ENCODE measurements at regions not wholly inside any gene's neighbourhood (a gene's known extent, or its start where the extent isn't known, plus 50 kb on each side); places are given as distances from the start of the nearest gene placed in this dataset.

DNA sequence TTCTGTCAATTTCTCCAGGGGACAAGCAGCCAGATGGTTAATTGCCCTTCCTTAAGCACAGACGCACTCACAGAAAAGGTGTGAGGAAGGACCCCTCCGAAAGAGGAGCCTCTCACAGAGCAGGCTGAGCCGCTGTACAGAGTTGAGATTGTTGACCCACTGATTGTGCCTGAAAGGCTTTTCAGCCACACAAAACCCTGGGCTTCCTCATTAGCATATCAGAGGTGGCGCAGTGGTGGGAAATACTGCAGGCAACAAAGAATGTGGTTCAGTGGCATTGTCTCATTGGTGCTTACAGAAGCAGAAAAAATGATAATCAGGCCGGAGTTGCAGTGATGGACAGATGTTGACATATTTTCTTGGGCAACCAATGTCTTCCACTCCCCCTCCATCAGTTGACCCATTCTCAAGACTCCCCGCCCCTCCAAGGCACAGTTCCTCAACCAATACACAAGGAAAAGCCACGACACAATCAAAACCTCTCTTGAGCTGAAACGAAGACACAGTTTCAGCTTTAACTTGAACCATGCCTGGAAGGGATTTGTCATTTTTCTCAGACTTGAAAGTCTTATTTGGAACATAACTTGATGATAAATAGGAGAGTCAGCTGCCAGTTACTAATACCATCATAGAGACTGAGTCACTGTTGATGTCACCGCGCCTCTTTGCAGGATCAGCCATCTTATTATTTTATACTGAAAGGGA is 53.1 kb downstream of the ATXN3L start:
- ATAC-seq, result no peak
- H3K4me3 ChIP-seq (ENCODE audit: low read depth in 2 of 2, low read length in 2 of 2), result no peak overlapping the region
- in situ Hi-C loops (cut with HindIII; ENCODE audit: low pct_unique_long_range_greater_than_20kb, low sequenced_read_pairs), result no loop called here
- intact Hi-C loops (cut with micrococcal nuclease; ENCODE audit: unreplicated experiment), result no loop called here
- DNase-seq (ENCODE audit: low read depth, low spot score), result no peak
- ChIA-PET CTCF (no interaction called here), POLR2A (no interaction called here)
- no peaks in the 10 kb centered on the region for H3K9me3 ChIP-seq (ENCODE audit: control insufficient read depth, insufficient read depth, low read depth, low read length)
- BruUV-seq (replicated peaks), result no TSS peak
- no peak overlapping the region for H3K27ac ChIP-seq (ENCODE audit: low read length)
- no peaks in the 10 kb centered on the region for H3K27me3 ChIP-seq (ENCODE audit: control insufficient read depth, insufficient read depth, low read length)
- TF ChIP-seq, protein P1, sequence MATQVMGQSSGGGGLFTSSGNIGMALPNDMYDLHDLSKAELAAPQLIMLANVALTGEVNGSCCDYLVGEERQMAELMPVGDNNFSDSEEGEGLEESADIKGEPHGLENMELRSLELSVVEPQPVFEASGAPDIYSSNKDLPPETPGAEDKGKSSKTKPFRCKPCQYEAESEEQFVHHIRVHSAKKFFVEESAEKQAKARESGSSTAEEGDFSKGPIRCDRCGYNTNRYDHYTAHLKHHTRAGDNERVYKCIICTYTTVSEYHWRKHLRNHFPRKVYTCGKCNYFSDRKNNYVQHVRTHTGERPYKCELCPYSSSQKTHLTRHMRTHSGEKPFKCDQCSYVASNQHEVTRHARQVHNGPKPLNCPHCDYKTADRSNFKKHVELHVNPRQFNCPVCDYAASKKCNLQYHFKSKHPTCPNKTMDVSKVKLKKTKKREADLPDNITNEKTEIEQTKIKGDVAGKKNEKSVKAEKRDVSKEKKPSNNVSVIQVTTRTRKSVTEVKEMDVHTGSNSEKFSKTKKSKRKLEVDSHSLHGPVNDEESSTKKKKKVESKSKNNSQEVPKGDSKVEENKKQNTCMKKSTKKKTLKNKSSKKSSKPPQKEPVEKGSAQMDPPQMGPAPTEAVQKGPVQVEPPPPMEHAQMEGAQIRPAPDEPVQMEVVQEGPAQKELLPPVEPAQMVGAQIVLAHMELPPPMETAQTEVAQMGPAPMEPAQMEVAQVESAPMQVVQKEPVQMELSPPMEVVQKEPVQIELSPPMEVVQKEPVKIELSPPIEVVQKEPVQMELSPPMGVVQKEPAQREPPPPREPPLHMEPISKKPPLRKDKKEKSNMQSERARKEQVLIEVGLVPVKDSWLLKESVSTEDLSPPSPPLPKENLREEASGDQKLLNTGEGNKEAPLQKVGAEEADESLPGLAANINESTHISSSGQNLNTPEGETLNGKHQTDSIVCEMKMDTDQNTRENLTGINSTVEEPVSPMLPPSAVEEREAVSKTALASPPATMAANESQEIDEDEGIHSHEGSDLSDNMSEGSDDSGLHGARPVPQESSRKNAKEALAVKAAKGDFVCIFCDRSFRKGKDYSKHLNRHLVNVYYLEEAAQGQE (IDR thresholded peaks at IDR 0.05; ENCODE audit: insufficient read depth in 1 of 2, low read depth in 2 of 2, low read length in 1 of 2), result no peak
- TF ChIP-seq CTCF (IDR thresholded peaks at IDR 0.05) (no peak), POLR2AphosphoS5 (IDR thresholded peaks at IDR 0.05; ENCODE audit: low read depth, low read length) (no peak), TCF7L2 (IDR thresholded peaks at IDR 0.05; ENCODE audit: low read depth, low read length) (no peak), SIN3A (IDR thresholded peaks at IDR 0.05; ENCODE audit: borderline replicate concordance, insufficient read depth, low read depth, low read length) (no peak)
- no peaks in the 10 kb centered on the region for H3K36me3 ChIP-seq (ENCODE audit: control insufficient read depth, insufficient read depth, low read length)
- H3K4me1 ChIP-seq (ENCODE audit: control insufficient read depth, insufficient read depth, low read length), result no peaks in the 10 kb centered on the region

- no peaks in the 10 kb centered on the region for H3K9me3 ChIP-seq (ENCODE audit: control insufficient read depth, insufficient read depth, low read depth, low read length)
- no peaks in the 10 kb centered on the region for H3K4me1 ChIP-seq (ENCODE audit: control insufficient read depth, insufficient read depth, low read length)
- DNase-seq (ENCODE audit: low read depth, low spot score), result no peak
- ATAC-seq, result no peak
- TF ChIP-seq CTCF (IDR thresholded peaks at IDR 0.05), result no peak
- no peak for TF ChIP-seq TCF7L2 (IDR thresholded peaks at IDR 0.05; ENCODE audit: low read depth, low read length)
- no peak for TF ChIP-seq SIN3A (IDR thresholded peaks at IDR 0.05; ENCODE audit: borderline replicate concordance, insufficient read depth, low read depth, low read length)
- TF ChIP-seq POLR2AphosphoS5 (IDR thresholded peaks at IDR 0.05; ENCODE audit: low read depth, low read length), result no peak
- TF ChIP-seq, protein P1 (IDR thresholded peaks at IDR 0.05; ENCODE audit: insufficient read depth in 1 of 2, low read depth in 2 of 2, low read length in 1 of 2), result no peak
- intact Hi-C loops (cut with micrococcal nuclease; ENCODE audit: unreplicated experiment), result no loop called here
- no peaks in the 10 kb centered on the region for H3K36me3 ChIP-seq (ENCODE audit: control insufficient read depth, insufficient read depth, low read length)
- H3K27me3 ChIP-seq (ENCODE audit: control insufficient read depth, insufficient read depth, low read length), result no peaks in the 10 kb centered on the region
- in situ Hi-C loops (cut with HindIII; ENCODE audit: low pct_unique_long_range_greater_than_20kb, low sequenced_read_pairs), result no loop called here
- H3K4me3 ChIP-seq (ENCODE audit: low read depth in 2 of 2, low read length in 2 of 2), result no peak overlapping the region
- no TSS peak for BruUV-seq (replicated peaks)
- H3K27ac ChIP-seq (ENCODE audit: low read length), result no peak overlapping the region; the same call in 1 of the 2 replicates
- ChIA-PET CTCF (no interaction called here), POLR2A (no interaction called here)
Measured at GRCh38 chrX:13265549-13266132, 54.2 kb downstream of the ATXN3L start.
